NCI-H510A (cell line): ENCODE measurements at regions not wholly inside any gene's neighbourhood (a gene's known extent, or its start where the extent isn't known, plus 50 kb on each side); places are given as distances from the start of the nearest gene placed in this dataset.

ENCODE experiments used
- DNase-seq: peaks from one replicate; lab custom pipeline; 2025; lab: John Stamatoyannopoulos, UW

DNA sequence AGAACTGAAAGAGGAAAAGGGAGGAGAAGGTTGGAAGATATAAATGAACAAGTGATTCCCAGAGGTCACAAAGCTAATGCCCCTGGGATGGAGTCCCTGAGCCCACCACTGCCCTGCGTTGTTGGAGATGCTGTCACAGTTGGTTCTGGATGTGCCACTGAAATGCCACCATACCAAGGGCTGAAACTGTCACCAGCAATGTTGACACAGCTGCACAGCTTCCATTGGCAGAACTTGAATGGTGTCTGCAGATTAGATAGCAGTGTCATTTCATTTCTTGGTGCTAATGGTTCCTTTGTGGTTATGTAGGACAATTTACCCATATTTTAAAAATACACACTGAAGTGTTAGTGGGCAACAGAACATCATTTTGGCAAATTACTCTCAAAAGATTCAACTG, 120.7 kb downstream of the TBXT start:
- DNase-seq: no peak

- no peak for DNase-seq
These were observed 121.4 kb downstream of the TBXT start for GRCh38 chr6:166046226-166046625.

- no peak for DNase-seq
These were observed 121.8 kb downstream of the TBXT start for GRCh38 chr6:166045860-166046200.

GRCh38 chr6:166045173-166045859, 122.3 kb downstream of the TBXT start:
- no peak for DNase-seq

DNA sequence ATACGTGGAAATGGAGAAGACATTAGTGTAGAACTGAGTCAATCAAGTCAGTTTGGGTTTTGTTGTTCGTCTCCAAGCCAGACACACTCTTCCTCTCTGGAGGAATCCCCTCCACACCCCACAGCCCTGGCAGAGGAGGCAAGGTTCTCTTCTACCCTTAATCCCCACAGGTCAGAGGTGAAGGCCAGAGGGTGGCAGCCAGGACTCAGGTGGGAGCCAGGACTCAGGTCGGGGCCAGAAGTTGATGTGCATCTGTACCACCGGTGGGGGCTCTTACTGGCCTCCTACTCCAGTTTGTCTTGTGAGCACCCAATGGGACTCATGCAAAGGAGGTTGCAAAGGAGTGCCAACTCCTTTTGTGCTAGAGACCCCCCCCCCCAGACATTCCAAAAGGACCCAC, 126.4 kb downstream of the TBXT start:
- no peak for DNase-seq

- no peak for DNase-seq
These were observed 127.4 kb downstream of the TBXT start for GRCh38 chr6:166040292-166040691.

DNA sequence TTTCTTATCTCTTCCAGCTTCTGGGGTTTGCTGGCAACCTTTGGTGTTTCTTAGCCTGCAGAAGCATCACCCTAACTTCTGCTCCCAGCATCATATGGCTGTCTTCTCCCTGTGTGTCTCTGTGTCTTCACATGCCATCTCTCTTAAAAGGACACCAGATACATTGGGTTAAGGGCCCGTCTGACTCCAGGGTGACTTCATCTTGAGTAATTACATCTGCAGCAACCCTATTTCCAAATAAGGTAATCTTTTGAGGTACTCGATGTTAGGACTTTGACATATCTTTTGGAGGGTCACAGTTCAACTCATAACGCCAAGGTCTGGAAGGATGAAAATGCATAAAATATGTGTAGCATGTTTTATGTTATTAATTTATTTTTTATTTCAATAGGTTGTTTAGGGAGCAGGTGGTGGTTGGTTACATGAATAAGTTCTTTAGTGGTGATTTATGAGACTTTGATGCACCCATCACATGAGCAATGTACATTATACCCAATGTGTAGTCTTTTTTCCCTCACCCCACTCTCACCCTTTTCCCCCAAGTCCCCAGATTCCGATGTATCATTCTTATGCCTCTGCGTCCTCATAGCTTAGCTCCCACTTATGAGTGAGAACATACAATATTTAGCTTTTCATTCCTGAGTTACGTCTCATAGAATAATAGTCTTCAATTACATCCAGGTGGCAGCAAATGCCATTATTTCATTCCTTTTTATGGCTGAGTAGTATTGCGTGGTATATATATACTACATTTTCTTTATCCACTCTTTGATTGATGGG, 131.1 kb downstream of the TBXT start:
- no peak for DNase-seq

- no peak for DNase-seq
These were observed 135.1 kb downstream of the TBXT start for GRCh38 chr6:166032366-166033200.

- DNase-seq: no peak
These were observed 136.4 kb downstream of the TBXT start for GRCh38 chr6:166031275-166031674.

- DNase-seq: no peak
These were observed 138.1 kb downstream of the TBXT start for GRCh38 chr6:166029506-166029905.

DNA sequence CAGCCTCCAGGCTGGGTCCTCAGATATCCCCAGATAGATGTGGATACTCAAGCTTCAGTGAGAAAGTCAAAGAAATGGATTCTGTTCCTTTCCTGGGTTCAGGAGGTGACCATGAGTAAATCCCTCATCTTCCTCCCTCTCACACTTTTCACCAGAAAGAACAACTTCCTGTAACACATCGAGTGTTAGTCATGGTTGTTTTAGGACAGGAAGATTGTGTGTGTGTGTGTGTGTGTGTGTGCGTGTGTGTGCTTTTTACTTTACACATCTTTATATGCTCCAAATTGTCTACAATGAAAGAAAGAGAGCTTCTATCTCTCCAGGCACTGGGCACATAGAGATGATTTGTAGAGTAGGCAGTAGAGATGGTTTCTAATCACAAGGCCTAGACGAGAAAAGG, 139.9 kb downstream of the TBXT start:
- DNase-seq: no peak

DNA sequence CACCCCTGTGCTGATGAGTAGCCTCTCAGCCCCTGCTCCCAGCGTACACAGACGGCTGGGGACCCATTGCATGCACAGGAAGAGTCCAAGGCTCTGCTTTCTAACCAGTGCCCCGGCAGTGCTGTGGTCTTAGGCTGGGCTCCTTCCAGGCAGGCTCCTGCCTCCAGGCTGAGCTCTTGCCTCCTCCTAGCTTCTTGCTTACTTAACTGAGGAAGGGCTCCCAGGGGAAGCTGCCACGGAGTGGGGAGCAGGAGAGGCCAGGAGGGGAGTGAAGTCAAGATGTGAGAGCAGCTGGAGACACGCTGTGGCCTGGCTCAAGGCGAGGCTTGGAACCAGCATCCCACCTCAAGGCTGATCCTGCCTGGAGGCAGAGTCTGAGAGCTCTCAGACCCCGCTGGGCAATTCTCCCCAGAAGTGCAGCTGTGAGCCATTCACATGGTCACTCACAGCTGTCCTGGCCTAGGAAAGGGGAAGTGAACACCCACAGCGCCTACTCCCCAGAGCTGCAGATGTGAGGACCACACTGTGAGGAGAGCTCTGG, 141.0 kb downstream of the TBXT start:
- DNase-seq: no peak

DNA sequence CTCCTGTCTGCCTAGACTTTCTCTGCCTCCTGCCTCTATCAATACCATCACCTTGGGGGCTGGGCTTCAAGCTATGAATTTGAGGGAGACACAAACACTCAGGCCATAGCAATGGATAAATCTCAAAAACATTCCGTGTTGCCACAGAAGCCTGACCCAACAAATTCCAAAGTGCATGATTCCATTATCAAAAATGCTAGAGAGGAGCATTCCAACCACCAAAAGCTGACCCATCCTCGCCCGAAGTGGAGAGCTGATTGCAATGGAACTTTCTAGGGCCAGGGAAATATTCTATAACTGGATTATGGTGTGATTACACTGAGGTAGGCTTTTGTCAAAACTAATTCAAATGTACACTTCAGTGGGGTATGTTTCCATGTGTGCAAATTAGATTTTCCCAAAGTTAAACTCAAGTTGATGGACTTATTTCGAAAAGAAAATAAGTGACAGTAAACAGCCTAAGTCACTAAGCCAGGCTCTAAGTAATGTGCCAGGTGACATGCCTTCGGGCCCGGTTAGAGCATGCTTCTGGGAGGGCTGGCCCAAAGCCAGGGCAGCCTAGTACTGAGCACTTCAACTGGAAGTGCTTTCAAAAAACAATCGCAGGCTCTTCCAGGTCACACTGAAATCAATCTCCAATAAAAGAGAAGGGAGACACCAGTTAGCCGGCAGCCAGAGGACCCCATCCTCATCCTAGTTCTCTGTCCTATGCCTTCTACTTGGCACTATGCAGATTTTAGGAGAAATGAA, 142.3 kb downstream of the TBXT start:
- no peak for DNase-seq

GRCh38 chr6:166024252-166024651, 143.4 kb downstream of the TBXT start:
- no peak for DNase-seq

- DNase-seq: no peak
These were observed 144.2 kb downstream of the TBXT start for GRCh38 chr6:166023273-166023989.

GRCh38 chr6:166021429-166021828, 146.2 kb downstream of the TBXT start:
- DNase-seq: no peak

DNA sequence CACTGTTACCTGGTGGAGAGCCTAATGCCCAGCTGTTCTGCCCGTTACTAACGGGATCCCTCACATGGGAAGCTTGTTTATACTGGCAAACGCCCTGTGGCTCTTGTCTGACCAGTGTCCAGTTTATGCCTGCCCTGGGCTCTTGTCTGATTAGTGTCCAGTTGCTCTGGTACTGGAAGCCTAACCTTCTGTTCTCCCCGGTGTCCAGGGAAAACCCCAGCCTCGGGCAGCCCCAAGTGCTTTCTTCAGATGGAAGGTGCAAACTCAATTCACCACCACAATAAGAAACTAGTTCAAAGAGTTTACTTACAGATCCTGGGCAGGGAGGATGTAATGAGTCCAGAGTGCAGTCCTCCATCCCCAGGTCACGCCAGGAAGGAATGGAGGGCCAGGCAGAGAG, 148.4 kb downstream of the TBXT start:
- no peak for DNase-seq

DNA sequence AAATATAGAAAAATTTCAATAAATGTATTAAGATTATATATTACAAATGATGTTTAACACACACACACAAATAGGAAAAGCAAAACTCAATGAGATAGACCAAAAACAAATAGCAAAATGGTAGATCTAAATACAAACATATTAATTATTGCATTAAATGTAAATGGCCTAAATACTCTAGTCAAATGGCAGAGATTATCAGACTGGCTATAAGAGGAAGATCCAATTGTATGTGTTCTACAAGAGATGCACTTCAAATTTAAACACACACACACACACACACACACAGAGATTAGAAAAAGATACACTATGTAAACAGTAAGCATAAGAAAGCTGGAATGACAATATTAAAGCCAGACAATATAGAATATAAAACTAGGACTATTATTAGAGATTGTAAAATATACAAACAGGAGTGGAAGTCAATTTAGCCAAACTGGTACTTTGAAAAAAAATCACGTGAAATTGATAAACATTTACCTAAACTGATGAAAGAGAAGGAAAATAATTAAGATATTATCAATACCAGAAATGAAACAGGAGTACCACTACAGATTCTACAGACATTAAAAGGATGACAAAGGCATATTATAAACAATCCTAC, 150.5 kb downstream of the TBXT start:
- DNase-seq: no peak

- no peak for DNase-seq
These were observed 152.7 kb downstream of the TBXT start for GRCh38 chr6:166014966-166015365.

DNA sequence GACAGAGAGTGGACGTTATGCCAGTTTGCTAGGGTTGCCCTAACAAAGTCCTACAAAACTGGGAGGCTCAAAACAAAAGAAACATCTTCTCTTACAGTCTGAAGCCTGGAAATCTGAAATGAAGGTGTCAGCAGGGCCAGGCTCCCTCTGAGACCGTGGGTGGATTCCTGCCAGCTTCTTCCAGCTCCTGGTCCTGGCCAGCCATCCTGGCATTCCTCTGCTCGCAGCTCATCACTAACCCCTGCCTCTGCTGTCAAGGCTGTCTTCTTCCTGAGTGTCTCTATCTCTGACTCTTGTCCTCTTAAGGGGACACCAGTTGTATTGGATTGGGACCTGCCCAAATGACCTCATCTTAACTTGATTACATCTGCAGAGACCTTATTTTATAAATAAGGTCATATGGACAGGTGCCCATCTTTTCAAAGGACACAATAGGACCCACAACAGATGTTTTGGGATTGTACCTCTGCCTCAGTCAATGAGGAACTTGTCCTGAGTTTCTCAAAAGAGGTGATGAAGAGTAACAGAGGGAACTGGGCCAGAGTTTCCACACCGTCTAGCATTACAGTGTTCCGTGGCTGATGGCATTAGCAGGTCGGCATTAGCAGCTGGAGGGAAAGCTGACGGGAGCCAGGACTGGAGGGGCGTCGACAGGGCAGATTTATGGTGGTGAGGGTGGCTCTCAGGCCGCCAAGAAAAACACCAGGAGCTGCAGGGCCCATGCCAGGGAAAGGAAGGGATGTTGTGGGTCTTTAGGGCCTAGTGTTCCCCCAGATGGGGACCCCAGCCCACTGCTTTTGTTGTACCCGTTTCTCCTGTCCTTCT, 157.3 kb downstream of the TBXT start:
- no peak for DNase-seq
